CD14-positive monocyte (primary cell): ENCODE measurements at regions not wholly inside any gene's neighbourhood (a gene's known extent, or its start where the extent isn't known, plus 50 kb on each side); places are given as distances from the start of the nearest gene placed in this dataset.

Experiments used
- DNase-seq, 3 donors: peaks; one replicate each; pipeline ENCODE4 v3.0.0-alpha.2; 2011 to 2022
- H2AFZ ChIP-seq: 2 replicates; pipeline ENCODE4 v1.6.0; 2012; ENCODE audit warnings: mild to moderate bottlenecking, low read depth, low read length, inconsistent platforms; ENCODE audit not compliant: insufficient read depth, poor library complexity, severe bottlenecking
- H3K27ac ChIP-seq, 2 donors: 1 replicate in 1 of 2; 2 replicates in 1 of 2; pipeline ENCODE4 v1.5.1; 2012 to 2013; ENCODE audit warnings: low read length in 2 of 2, control low read depth in 1 of 2, inconsistent platforms in 1 of 2, low read depth in 1 of 2, mild to moderate bottlenecking in 1 of 2
- H3K27me3 ChIP-seq, 2 donors: one replicate each; pipeline versions ENCODE4 v1.6.0 to v1.6.1; 2011 to 2013; ENCODE audit warnings: low read length in 2 of 2; ENCODE audit not compliant: control insufficient read depth in 2 of 2, insufficient read depth in 2 of 2
- H3K36me3 ChIP-seq, 2 donors: replicated peaks in 1 of 2; 1 replicate in 1 of 2; 2 replicates in 1 of 2; pipeline versions ENCODE4 v1.5.1 to v1.6.1; 2012 to 2013; ENCODE audit warnings: low read length in 2 of 2, control low read depth in 1 of 2, inconsistent platforms in 1 of 2, mild to moderate bottlenecking in 1 of 2; ENCODE audit not compliant: insufficient read depth in 2 of 2, control insufficient read depth in 1 of 2
- H3K4me1 ChIP-seq, 2 donors: 1 replicate in 1 of 2; 2 replicates in 1 of 2; pipeline versions ENCODE4 v1.5.1 to v1.6.1; 2012 to 2013; ENCODE audit warnings: low read length in 2 of 2, control low read depth in 1 of 2, inconsistent platforms in 1 of 2, mild to moderate bottlenecking in 1 of 2, moderate library complexity in 1 of 2; ENCODE audit not compliant: insufficient read depth in 2 of 2, control insufficient read depth in 1 of 2
- H3K4me2 ChIP-seq: replicated peaks from 2 replicates; pipeline ENCODE3; 2012; ENCODE audit warnings: low read length, moderate library complexity, mild to moderate bottlenecking; ENCODE audit not compliant: poor library complexity, severe bottlenecking; ENCODE audit errors: extremely low read depth
- H3K4me3 ChIP-seq, 3 experiments: fragments of 200-600 bp in 1 of 3; sonication (generic) in 1 of 3; replicated peaks in 1 of 3; 1 replicate in 2 of 3; 2 replicates in 1 of 3; pipeline ENCODE4 v1.5.1; 2011 to 2013; ENCODE audit warnings: low read length in 3 of 3, mild to moderate bottlenecking in 3 of 3, control low read depth in 2 of 3, low read depth in 2 of 3, inconsistent platforms in 1 of 3, moderate library complexity in 1 of 3
- H3K79me2 ChIP-seq: 2 replicates; pipeline ENCODE4 v1.6.0; 2012; ENCODE audit warnings: mild to moderate bottlenecking, control low read depth, inconsistent platforms, low read length, moderate library complexity; ENCODE audit not compliant: insufficient read depth
- H3K9ac ChIP-seq: 2 replicates; pipeline ENCODE4 v1.6.0; 2017; ENCODE audit warnings: low read length, mild to moderate bottlenecking; ENCODE audit not compliant: insufficient read depth, poor library complexity, severe bottlenecking
- H3K9me3 ChIP-seq, 2 donors: replicated peaks in 1 of 2; 1 replicate in 1 of 2; 2 replicates in 1 of 2; pipeline versions ENCODE4 v1.5.1 to v1.6.1; 2012 to 2013; ENCODE audit warnings: low read length in 2 of 2, control low read depth in 1 of 2; ENCODE audit not compliant: control insufficient read depth in 1 of 2, insufficient read depth in 1 of 2
- H4K20me1 ChIP-seq: 2 replicates; pipeline ENCODE4 v1.6.0; 2012; ENCODE audit warnings: mild to moderate bottlenecking, low read length, control low read depth, moderate library complexity; ENCODE audit not compliant: insufficient read depth
- H3K27ac Mint-ChIP-seq, 7 donors: one replicate each; pipeline ENCODE4 v1.8.0; 2020; ENCODE audit warnings: mild to moderate bottlenecking in 7 of 7, mixed read lengths in 7 of 7, moderate library complexity in 6 of 7, inconsistent platforms in 2 of 7
- H3K27me3 Mint-ChIP-seq, 3 donors: one replicate each; pipeline ENCODE4 v1.8.0; 2021 to 2022; ENCODE audit warnings: low read depth in 3 of 3, mild to moderate bottlenecking in 3 of 3, mixed read lengths in 3 of 3, moderate library complexity in 3 of 3, inconsistent platforms in 1 of 3
- H3K36me3 Mint-ChIP-seq, 2 donors: one replicate each; pipeline ENCODE4 v1.8.0; 2020; ENCODE audit warnings: mixed read lengths in 2 of 2, inconsistent platforms in 1 of 2, mild to moderate bottlenecking in 1 of 2
- H3K4me1 Mint-ChIP-seq: one replicate; pipeline ENCODE4 v1.8.0; 2020; ENCODE audit warnings: mild to moderate bottlenecking, mixed read lengths
- H3K4me3 Mint-ChIP-seq, 2 donors: one replicate each; pipeline ENCODE4 v1.8.0; 2020; ENCODE audit warnings: mild to moderate bottlenecking in 2 of 2, mixed read lengths in 2 of 2, moderate library complexity in 1 of 2
- H3K9me3 Mint-ChIP-seq, 7 donors: one replicate each; pipeline ENCODE4 v1.8.0; 2020 to 2022; ENCODE audit warnings: mixed read lengths in 7 of 7, mild to moderate bottlenecking in 6 of 7, moderate library complexity in 6 of 7, inconsistent platforms in 2 of 7
- WGBS: methylation state at CpG from one replicate; pipeline ENCODE4 v1.1.5; 2013; ENCODE audit warnings: missing lambda C conversion rate; ENCODE audit not compliant: insufficient coverage; 5-methylcytosine and 5-hydroxymethylcytosine counted together
- intact Hi-C, 2 donors: fragments of 100-400 bp; cut with micrococcal nuclease; formaldehyde crosslinking; loops; one replicate each; pipeline versions ENCODE4 v1.15.0 to v1.15.1; 2023
- TF ChIP-seq, protein P1 (sequence below): fragments of 200-600 bp; IDR thresholded peaks from one replicate; pipeline ENCODE4 v1.8.0; 2022; ENCODE audit warnings: antibody characterized with exemption, mild to moderate bottlenecking

DNA sequence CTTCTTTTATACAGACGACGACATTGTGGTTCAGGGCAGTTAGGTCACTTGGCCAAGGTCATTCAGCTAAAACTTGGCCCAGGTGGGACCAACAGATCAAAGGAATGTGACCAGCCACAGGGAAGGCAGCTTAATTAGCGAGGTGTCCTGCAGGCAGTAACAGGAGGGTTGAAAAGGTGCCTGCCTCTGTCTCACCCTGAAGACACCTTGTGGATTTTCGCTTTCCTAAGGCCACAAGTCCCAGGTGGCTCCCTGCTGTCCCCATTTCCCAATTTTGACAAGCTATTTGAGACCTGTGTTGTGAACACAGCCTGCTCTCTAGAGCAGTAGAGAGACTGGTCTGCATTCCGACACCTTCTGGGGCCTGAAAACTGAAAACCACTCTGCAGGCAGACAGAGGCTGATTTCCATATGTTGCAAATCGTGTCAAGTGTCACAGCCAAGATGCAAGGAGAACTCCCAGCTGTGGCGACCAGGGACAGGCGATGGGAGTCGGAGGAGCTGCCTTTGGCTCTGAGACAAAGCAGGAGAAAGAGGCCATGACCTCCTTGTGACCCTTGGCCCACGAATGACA, 593.1 kb upstream of the CDH5 start:
- H2AFZ ChIP-seq, result no peak overlapping the region
- TF ChIP-seq, protein P1, sequence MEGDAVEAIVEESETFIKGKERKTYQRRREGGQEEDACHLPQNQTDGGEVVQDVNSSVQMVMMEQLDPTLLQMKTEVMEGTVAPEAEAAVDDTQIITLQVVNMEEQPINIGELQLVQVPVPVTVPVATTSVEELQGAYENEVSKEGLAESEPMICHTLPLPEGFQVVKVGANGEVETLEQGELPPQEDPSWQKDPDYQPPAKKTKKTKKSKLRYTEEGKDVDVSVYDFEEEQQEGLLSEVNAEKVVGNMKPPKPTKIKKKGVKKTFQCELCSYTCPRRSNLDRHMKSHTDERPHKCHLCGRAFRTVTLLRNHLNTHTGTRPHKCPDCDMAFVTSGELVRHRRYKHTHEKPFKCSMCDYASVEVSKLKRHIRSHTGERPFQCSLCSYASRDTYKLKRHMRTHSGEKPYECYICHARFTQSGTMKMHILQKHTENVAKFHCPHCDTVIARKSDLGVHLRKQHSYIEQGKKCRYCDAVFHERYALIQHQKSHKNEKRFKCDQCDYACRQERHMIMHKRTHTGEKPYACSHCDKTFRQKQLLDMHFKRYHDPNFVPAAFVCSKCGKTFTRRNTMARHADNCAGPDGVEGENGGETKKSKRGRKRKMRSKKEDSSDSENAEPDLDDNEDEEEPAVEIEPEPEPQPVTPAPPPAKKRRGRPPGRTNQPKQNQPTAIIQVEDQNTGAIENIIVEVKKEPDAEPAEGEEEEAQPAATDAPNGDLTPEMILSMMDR, result no peak
- no peak overlapping the region for H3K9ac ChIP-seq
- no peaks in the 10 kb centered on the region for H3K79me2 ChIP-seq
- no peak overlapping the region for H3K27ac Mint-ChIP-seq
- H3K36me3 Mint-ChIP-seq, result no peaks in the 10 kb centered on the region
- peaks cover 0 to 4% (median 0%) of the 10 kb centered on the region in 3 donors for H3K27me3 Mint-ChIP-seq
- H3K9me3 Mint-ChIP-seq, result peaks cover 9 to 33% (median 21%) of the 10 kb centered on the region in 7 donors
- H3K27ac ChIP-seq, result no peak overlapping the region
- no peak overlapping the region for H3K4me2 ChIP-seq
- intact Hi-C loops, result no loop called here
- peaks cover 22 to 30% of the 10 kb centered on the region in 2 donors for H3K9me3 ChIP-seq
- DNase-seq, result no peak
- H3K27me3 ChIP-seq, result no peaks in the 10 kb centered on the region
- H3K4me3 ChIP-seq, result no peak overlapping the region
- H3K4me3 Mint-ChIP-seq, result no peak overlapping the region
- H3K4me1 ChIP-seq, result no peaks in the 10 kb centered on the region
- H3K36me3 ChIP-seq, result no peaks in the 10 kb centered on the region
- no peaks in the 10 kb centered on the region for H4K20me1 ChIP-seq
- 82% methylated on average over 10 of the region's 10 CpGs for WGBS
- H3K4me1 Mint-ChIP-seq, result peaks cover 1% of the 10 kb centered on the region

DNA sequence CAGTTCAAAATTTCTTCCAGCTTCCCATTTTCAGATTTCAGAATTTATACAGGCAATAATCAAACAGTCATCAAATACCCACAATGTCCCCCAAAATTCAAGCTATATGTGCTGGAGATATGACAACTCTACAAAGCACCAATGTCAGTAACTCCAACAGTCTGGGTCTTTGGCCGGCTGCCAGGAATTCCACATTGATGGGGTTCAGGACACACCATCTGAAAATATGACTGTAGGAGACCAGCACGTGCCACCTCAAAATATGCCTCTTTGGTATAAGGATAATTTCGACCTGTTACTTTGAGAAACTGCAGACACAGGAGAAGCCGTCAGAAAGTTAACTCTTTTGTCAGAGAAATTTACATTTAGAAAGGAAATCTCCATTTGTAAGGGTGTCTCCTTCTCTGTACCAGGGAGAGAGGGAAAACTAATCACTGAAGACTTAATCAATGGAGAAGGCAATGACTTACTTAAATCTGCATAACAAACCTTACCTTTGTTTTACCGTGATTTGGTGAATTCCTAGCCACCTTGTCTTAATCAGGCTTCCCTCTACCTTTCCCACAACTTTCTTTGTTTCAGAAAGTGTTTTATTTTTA, 594.3 kb upstream of the CDH5 start:
- H3K79me2 ChIP-seq, result no peaks in the 10 kb centered on the region
- no peaks in the 10 kb centered on the region for H3K36me3 ChIP-seq
- intact Hi-C loops, result no loop called here
- H3K4me2 ChIP-seq, result no peak overlapping the region
- H3K27me3 ChIP-seq, result no peaks in the 10 kb centered on the region
- TF ChIP-seq, protein P1, result no peak
- Mint-ChIP-seq H3K4me3 (no peak overlapping the region), H3K4me1 (peaks cover 1% of the 10 kb centered on the region), H3K27ac (no peak overlapping the region), H3K9me3 (peaks cover 15 to 36% (median 24%) of the 10 kb centered on the region in 7 donors), H3K27me3 (peaks cover 0 to 4% (median 0%) of the 10 kb centered on the region in 3 donors), H3K36me3 (no peaks in the 10 kb centered on the region)
- no peak for DNase-seq
- no peaks in the 10 kb centered on the region for H3K4me1 ChIP-seq
- no peak overlapping the region for H2AFZ ChIP-seq
- no peak overlapping the region for H3K9ac ChIP-seq
- WGBS, result no CpG with 5 or more reads among the region's 5 CpGs
- peaks cover 23 to 30% of the 10 kb centered on the region in 2 donors for H3K9me3 ChIP-seq
- no peak overlapping the region for H3K4me3 ChIP-seq
- H3K27ac ChIP-seq, result no peak overlapping the region
- H4K20me1 ChIP-seq, result no peaks in the 10 kb centered on the region
